Subcutaneous abdominal adipose tissue (tissue), 5 donors: ENCODE measurements at regions not wholly inside any gene's neighbourhood (a gene's known extent, or its start where the extent isn't known, plus 50 kb on each side); places are given as distances from the start of the nearest gene placed in this dataset.

Experiments used
- H3K27ac ChIP-seq: one replicate; pipeline ENCODE4 v1.7.0; 2013; ENCODE audit warnings: low read depth, mild to moderate bottlenecking, inconsistent platforms, low read length, moderate library complexity
- H3K27me3 ChIP-seq, 5 donors: one replicate each; pipeline ENCODE4 v1.7.0; 2013; ENCODE audit warnings: low read length in 5 of 5, inconsistent platforms in 1 of 5; ENCODE audit not compliant: control insufficient read depth in 5 of 5, insufficient read depth in 4 of 5
- H3K36me3 ChIP-seq, 5 donors: one replicate each; pipeline ENCODE4 v1.7.0; 2013; ENCODE audit warnings: low read length in 5 of 5; ENCODE audit not compliant: control insufficient read depth in 5 of 5, insufficient read depth in 5 of 5
- H3K4me1 ChIP-seq, 5 donors: one replicate each; pipeline ENCODE4 v1.7.0; 2013; ENCODE audit warnings: low read length in 5 of 5, mild to moderate bottlenecking in 3 of 5, moderate library complexity in 1 of 5; ENCODE audit not compliant: control insufficient read depth in 5 of 5, insufficient read depth in 5 of 5
- H3K4me3 ChIP-seq, 5 donors: one replicate each; pipeline ENCODE4 v1.7.0; 2013; ENCODE audit warnings: low read length in 5 of 5, low read depth in 1 of 5
- H3K9ac ChIP-seq, 5 donors: one replicate each; pipeline ENCODE4 v1.7.0; 2013; ENCODE audit warnings: low read length in 5 of 5, mild to moderate bottlenecking in 4 of 5, moderate library complexity in 3 of 5
- H3K9me3 ChIP-seq, 5 donors: one replicate each; pipeline ENCODE4 v1.7.0; 2013; ENCODE audit warnings: low read length in 5 of 5; ENCODE audit not compliant: control insufficient read depth in 5 of 5
- donor health status: healthy.
- donor health status: healthy.
- donor health status: healthy.
- donor health status: healthy.
- donor health status: healthy.

DNA sequence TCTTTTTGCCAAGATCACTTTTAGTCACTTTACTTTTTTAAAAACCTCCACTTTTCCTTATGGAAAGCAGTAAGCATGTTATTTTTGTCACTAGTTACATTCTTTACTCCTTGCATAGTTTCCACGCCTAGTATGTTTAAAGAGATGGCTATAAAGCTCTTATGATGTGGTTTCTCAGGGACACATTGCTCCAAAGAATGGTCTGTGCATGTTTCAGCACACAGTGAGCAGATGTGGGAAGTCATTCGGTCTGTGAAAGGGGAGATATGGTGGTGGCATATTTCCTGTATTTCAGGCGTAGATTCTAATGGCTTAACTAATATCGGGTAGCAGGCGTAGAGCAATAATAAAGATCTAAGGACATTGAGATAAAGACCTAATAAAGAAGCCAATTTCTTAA is 180.7 kb downstream of the SLITRK6 start:
- H3K9ac ChIP-seq = no peak overlapping the region
- no peaks in the 10 kb centered on the region for H3K9me3 ChIP-seq
- H3K27ac ChIP-seq = no peak overlapping the region
- no peaks in the 10 kb centered on the region for H3K27me3 ChIP-seq
- H3K36me3 ChIP-seq = no peaks in the 10 kb centered on the region
- no peak overlapping the region for H3K4me3 ChIP-seq
- H3K4me1 ChIP-seq = no peaks in the 10 kb centered on the region

DNA sequence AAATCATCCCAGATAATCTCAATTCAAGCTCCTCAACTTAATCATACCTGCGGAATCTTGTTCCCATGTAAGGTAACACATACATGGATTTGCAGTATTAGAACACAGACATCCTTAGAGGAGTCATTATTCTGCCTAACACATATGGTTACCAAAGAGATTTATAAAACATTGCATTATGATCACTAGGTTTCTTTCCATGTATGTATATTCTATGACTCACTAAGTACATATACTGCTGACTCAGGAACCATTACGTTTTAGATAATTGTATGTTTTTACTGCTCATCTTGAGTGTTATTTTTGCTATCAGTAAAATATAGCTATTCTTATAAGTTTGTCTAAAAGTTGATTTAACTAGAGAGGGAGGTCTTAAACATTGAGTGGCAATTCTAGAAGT is 182.9 kb downstream of the SLITRK6 start:
- no peak overlapping the region for H3K4me3 ChIP-seq
- no peaks in the 10 kb centered on the region for H3K27me3 ChIP-seq

GRCh38 chr13:85615031-85615430 is 184.2 kb downstream of the SLITRK6 start:
- H3K27ac ChIP-seq = no peak overlapping the region
- no peaks in the 10 kb centered on the region for H3K4me1 ChIP-seq
- H3K4me3 ChIP-seq = no peak overlapping the region
- no peaks in the 10 kb centered on the region for H3K9me3 ChIP-seq
- no peaks in the 10 kb centered on the region for H3K36me3 ChIP-seq
- no peak overlapping the region for H3K9ac ChIP-seq
- no peaks in the 10 kb centered on the region for H3K27me3 ChIP-seq

More for the DNA sequence above, 182.9 kb downstream of the SLITRK6 start:
- Histone ChIP-seq H3K4me1 (no peaks in the 10 kb centered on the region), H3K9me3 (no peaks in the 10 kb centered on the region), H3K27ac (no peak overlapping the region), H3K9ac (no peak overlapping the region), H3K36me3 (no peaks in the 10 kb centered on the region)

DNA sequence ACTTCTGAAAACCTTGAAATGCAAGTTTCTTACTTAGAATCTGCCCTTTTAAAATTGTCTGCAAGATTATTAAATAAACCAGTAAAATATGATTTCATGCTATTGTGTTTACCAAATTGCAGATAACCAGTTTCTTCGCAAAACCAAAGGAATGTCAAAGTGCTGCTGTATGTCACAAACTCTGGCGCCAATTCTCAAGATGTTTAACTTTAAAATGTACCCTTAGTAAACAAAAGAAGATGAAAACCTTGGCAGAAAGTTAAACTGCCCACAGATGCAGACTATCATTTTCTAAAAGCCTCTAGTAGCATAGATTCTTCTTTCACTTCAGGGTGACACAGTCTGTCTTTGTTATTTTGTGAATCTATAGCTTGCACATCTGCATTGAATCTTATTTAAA is 189.2 kb downstream of the SLITRK6 start:
- Histone ChIP-seq H3K9me3 (no peaks in the 10 kb centered on the region), H3K4me1 (no peaks in the 10 kb centered on the region), H3K4me3 (no peak overlapping the region), H3K36me3 (no peaks in the 10 kb centered on the region), H3K27ac (no peak overlapping the region), H3K9ac (no peak overlapping the region), H3K27me3 (no peaks in the 10 kb centered on the region)

GRCh38 chr13:85608255-85608829 is 190.9 kb downstream of the SLITRK6 start:
- H3K27me3 ChIP-seq = no peaks in the 10 kb centered on the region
- no peak overlapping the region for H3K4me3 ChIP-seq
- no peaks in the 10 kb centered on the region for H3K4me1 ChIP-seq
- H3K9ac ChIP-seq = no peak overlapping the region
- H3K9me3 ChIP-seq = no peaks in the 10 kb centered on the region
- no peaks in the 10 kb centered on the region for H3K36me3 ChIP-seq
- no peak overlapping the region for H3K27ac ChIP-seq

DNA sequence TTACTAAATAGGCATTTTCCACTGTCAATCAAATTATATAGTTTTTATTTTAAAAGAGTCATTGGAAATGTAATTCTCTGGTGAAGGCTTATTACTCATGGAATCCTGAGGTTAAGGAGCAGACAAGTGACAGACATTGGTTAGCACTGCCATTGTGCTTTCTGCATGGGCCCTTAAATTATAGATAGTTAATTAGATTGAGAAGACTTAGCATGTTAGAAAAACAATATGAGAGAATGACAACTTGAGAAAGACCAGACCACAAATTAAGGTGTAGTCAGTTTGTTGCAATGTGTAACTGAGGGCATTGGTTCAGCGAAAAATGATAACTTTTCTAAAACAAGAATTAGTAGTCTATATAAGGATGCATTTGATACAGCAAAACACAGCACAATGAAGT is 195.5 kb downstream of the SLITRK6 start:
- Histone ChIP-seq H3K27me3 (no peaks in the 10 kb centered on the region), H3K4me3 (no peak overlapping the region), H3K36me3 (no peaks in the 10 kb centered on the region), H3K9ac (no peak overlapping the region), H3K4me1 (no peaks in the 10 kb centered on the region), H3K27ac (no peak overlapping the region), H3K9me3 (no peaks in the 10 kb centered on the region)

GRCh38 chr13:85601526-85601925 is 197.7 kb downstream of the SLITRK6 start:
- H3K4me3 ChIP-seq = no peak overlapping the region
- no peaks in the 10 kb centered on the region for H3K36me3 ChIP-seq
- no peak overlapping the region for H3K27ac ChIP-seq
- no peak overlapping the region for H3K9ac ChIP-seq
- no peaks in the 10 kb centered on the region for H3K9me3 ChIP-seq
- no peaks in the 10 kb centered on the region for H3K4me1 ChIP-seq
- H3K27me3 ChIP-seq = no peaks in the 10 kb centered on the region

GRCh38 chr13:85597790-85598500 is 201.3 kb downstream of the SLITRK6 start:
- Histone ChIP-seq H3K9ac (no peak overlapping the region), H3K36me3 (no peaks in the 10 kb centered on the region), H3K27ac (no peak overlapping the region), H3K9me3 (peaks cover 0 to 3% (median 0%) of the 10 kb centered on the region in 5 donors), H3K27me3 (no peaks in the 10 kb centered on the region), H3K4me1 (no peaks in the 10 kb centered on the region), H3K4me3 (no peak overlapping the region)

GRCh38 chr13:85592211-85592610 is 207.0 kb downstream of the SLITRK6 start:
- Histone ChIP-seq H3K9me3 (peaks cover 0 to 3% (median 0%) of the 10 kb centered on the region in 5 donors), H3K4me3 (no peak overlapping the region), H3K9ac (no peak overlapping the region), H3K4me1 (peaks cover 0 to 7% (median 2%) of the 10 kb centered on the region in 5 donors), H3K36me3 (no peaks in the 10 kb centered on the region), H3K27ac (no peak overlapping the region), H3K27me3 (no peaks in the 10 kb centered on the region)

GRCh38 chr13:85590231-85590931 is 208.8 kb downstream of the SLITRK6 start:
- Histone ChIP-seq H3K9me3 (peaks cover 0 to 3% (median 0%) of the 10 kb centered on the region in 5 donors), H3K27me3 (no peaks in the 10 kb centered on the region), H3K9ac (no peak overlapping the region), H3K36me3 (no peaks in the 10 kb centered on the region), H3K4me3 (no peak overlapping the region), H3K4me1 (peaks cover 0 to 7% (median 2%) of the 10 kb centered on the region in 5 donors), H3K27ac (no peak overlapping the region)
